IMR-90 (cell line): ENCODE measurements at regions not wholly inside any gene's neighbourhood (a gene's known extent, or its start where the extent isn't known, plus 50 kb on each side); places are given as distances from the start of the nearest gene placed in this dataset.

Experiments
- ATAC-seq: fragments of 200-7000 bp; cut with Tn5 transposase; 2 replicates; pipeline ENCODE4 v1.9.1; 2020; ENCODE audit warnings: low read depth, mild to moderate bottlenecking, moderate library complexity
- BruUV-seq: library from RNA; stranded (reverse); fragments of 400-500 nt; replicated peaks from 2 replicates; lab custom pipeline; 2021; lab: Mats Ljungman, UMichigan
- CTCF ChIA-PET: fragments of 300-600 bp; formaldehyde crosslinking; extraction: SDS; loops from one replicate; lab custom pipeline; 2021; ENCODE audit warnings: antibody characterized with exemption; lab: Yijun Ruan, JAX
- POLR2A ChIA-PET: fragments of 300-600 bp; sonication (Branson Sonifier 250); formaldehyde crosslinking; loops from one replicate; lab custom pipeline; 2022; ENCODE audit warnings: antibody characterized with exemption; ENCODE audit not compliant: unreplicated experiment; lab: Charles Lee
- DNase-seq: peaks from one replicate; pipeline ENCODE4 v3.0.0; 2013
- H2AFZ ChIP-seq: replicated peaks from 2 replicates; pipeline ENCODE3; 2013; ENCODE audit warnings: low read length, mild to moderate bottlenecking; ENCODE audit not compliant: poor library complexity
- H2AK5ac ChIP-seq: 2 replicates; pipeline ENCODE4 v1.6.1; 2013; ENCODE audit warnings: low read depth, low read length, inconsistent platforms
- H2AK9ac ChIP-seq: replicated peaks from 2 replicates; pipeline ENCODE3; 2013; ENCODE audit warnings: mild to moderate bottlenecking, low read depth, low read length, moderate library complexity; ENCODE audit not compliant: poor library complexity
- H2BK120ac ChIP-seq: 2 replicates; pipeline ENCODE4 v1.6.1; 2013; ENCODE audit warnings: low read depth, low read length, inconsistent platforms
- H2BK15ac ChIP-seq: 3 replicates; pipeline ENCODE4 v1.6.1; 2013; ENCODE audit warnings: low read depth, low read length, inconsistent platforms
- H2BK20ac ChIP-seq: 2 replicates; pipeline ENCODE4 v1.6.1; 2013; ENCODE audit warnings: low read depth, mild to moderate bottlenecking, inconsistent platforms, low read length, moderate library complexity
- H2BK5ac ChIP-seq: 2 replicates; pipeline ENCODE4 v1.6.1; 2013; ENCODE audit warnings: mild to moderate bottlenecking, low read depth, low read length, inconsistent platforms; ENCODE audit not compliant: poor library complexity, severe bottlenecking
- H3K14ac ChIP-seq: replicated peaks from 2 replicates; pipeline ENCODE4 v1.6.1; 2013; ENCODE audit warnings: low read depth, low read length, inconsistent platforms
- H3K18ac ChIP-seq: 2 replicates; pipeline ENCODE4 v1.6.1; 2013; ENCODE audit warnings: low read depth, low read length, control low read depth
- H3K23ac ChIP-seq: 2 replicates; pipeline ENCODE4 v1.6.1; 2013; ENCODE audit warnings: low read depth, low read length, inconsistent platforms
- H3K27ac ChIP-seq: 2 replicates; pipeline ENCODE4 v1.5.1; 2013; ENCODE audit warnings: mild to moderate bottlenecking, control low read depth, low read length; ENCODE audit not compliant: insufficient read depth
- H3K27me3 ChIP-seq: 2 replicates; pipeline ENCODE4 v1.6.1; 2013; ENCODE audit warnings: low read length; ENCODE audit not compliant: control insufficient read depth, insufficient read depth
- H3K36me3 ChIP-seq: 2 replicates; pipeline ENCODE4 v1.6.1; 2013; ENCODE audit warnings: low read length, mixed read lengths; ENCODE audit not compliant: control insufficient read depth, insufficient read depth
- H3K4ac ChIP-seq: 2 replicates; pipeline ENCODE4 v1.6.1; 2013; ENCODE audit warnings: low read depth, low read length, inconsistent platforms
- H3K4me1 ChIP-seq: 2 replicates; pipeline ENCODE4 v1.6.1; 2013; ENCODE audit warnings: low read length, mixed read lengths; ENCODE audit not compliant: control insufficient read depth, insufficient read depth
- H3K4me2 ChIP-seq: 2 replicates; pipeline ENCODE4 v1.6.1; 2013; ENCODE audit warnings: low read depth, mild to moderate bottlenecking, control low read depth, low read length, moderate library complexity
- H3K4me3 ChIP-seq: 2 replicates; pipeline ENCODE4 v1.5.1; 2013; ENCODE audit warnings: low read depth, mild to moderate bottlenecking, control low read depth, low read length, moderate library complexity; ENCODE audit not compliant: insufficient read depth
- H3K56ac ChIP-seq: 2 replicates; pipeline ENCODE4 v1.6.1; 2013; ENCODE audit warnings: low read length, inconsistent platforms; ENCODE audit not compliant: insufficient read depth; ENCODE audit errors: extremely low read depth
- H3K79me1 ChIP-seq, 2 experiments: 2 replicates each; pipeline ENCODE4 v1.6.1; 2013; ENCODE audit warnings: low read length in 2 of 2, inconsistent platforms in 1 of 2, low read depth in 1 of 2
- H3K9ac ChIP-seq: 2 replicates; pipeline ENCODE4 v1.6.1; 2013; ENCODE audit warnings: low read depth, low read length, control low read depth
- H3K9me1 ChIP-seq: 2 replicates; pipeline ENCODE4 v1.6.1; 2013; ENCODE audit warnings: low read length, inconsistent platforms; ENCODE audit not compliant: insufficient read depth
- H3K9me3 ChIP-seq: 2 replicates; pipeline ENCODE4 v1.6.1; 2013; ENCODE audit warnings: low read length; ENCODE audit not compliant: control insufficient read depth, insufficient read depth
- H4K20me1 ChIP-seq: 2 replicates; pipeline ENCODE4 v1.6.1; 2013; ENCODE audit warnings: low read length, inconsistent platforms; ENCODE audit not compliant: insufficient read depth
- H4K5ac ChIP-seq: 2 replicates; pipeline ENCODE4 v1.6.1; 2013; ENCODE audit warnings: mild to moderate bottlenecking, low read depth, low read length, control low read depth
- H4K8ac ChIP-seq, 2 experiments: 2 replicates each; pipeline ENCODE4 v1.6.1; 2013; ENCODE audit warnings: low read depth in 2 of 2, low read length in 2 of 2, control low read depth in 1 of 2, inconsistent platforms in 1 of 2
- H4K91ac ChIP-seq: 2 replicates; pipeline ENCODE4 v1.6.1; 2013; ENCODE audit warnings: low read depth, low read length, inconsistent platforms; ENCODE audit not compliant: insufficient read depth
- BHLHE40 ChIP-seq: fragments of 150-350 bp; IDR thresholded peaks from 2 replicates; pipeline ENCODE4 v1.6.1; 2016; ENCODE audit warnings: mild to moderate bottlenecking, low read depth, low read length
- CEBPB ChIP-seq: IDR thresholded peaks from 2 replicates; pipeline ENCODE4 v1.6.1; 2012; ENCODE audit warnings: low read depth, low read length, improper control_type of control experiment
- CHD1 ChIP-seq: IDR thresholded peaks from 2 replicates; pipeline ENCODE4 v1.6.1; 2012; ENCODE audit warnings: low read depth, low read length, improper control_type of control experiment
- CTCF ChIP-seq: conservative IDR thresholded peaks from 2 replicates; pipeline ENCODE4 v1.5.1; 2012; ENCODE audit warnings: mild to moderate bottlenecking, low read depth, low read length, improper control_type of control experiment
- ELK1 ChIP-seq: fragments of 150-350 bp; IDR thresholded peaks from 2 replicates; pipeline ENCODE4 v1.6.1; 2016; ENCODE audit warnings: low read depth, mild to moderate bottlenecking, low read length, moderate library complexity, borderline replicate concordance
- FOS ChIP-seq: fragments of 150-350 bp; IDR thresholded peaks from 2 replicates; pipeline ENCODE4 v1.6.1; 2016; ENCODE audit warnings: low read depth, low read length
- MAFK ChIP-seq: IDR thresholded peaks from 2 replicates; pipeline ENCODE4 v1.6.1; 2012; ENCODE audit warnings: low read depth, low read length, improper control_type of control experiment
- MAZ ChIP-seq: IDR thresholded peaks from 2 replicates; pipeline ENCODE4 v1.6.1; 2012; ENCODE audit warnings: low read depth, mild to moderate bottlenecking, low read length, improper control_type of control experiment, moderate library complexity, borderline replicate concordance
- MXI1 ChIP-seq: IDR thresholded peaks from 2 replicates; pipeline ENCODE4 v1.6.1; 2012; ENCODE audit warnings: low read depth, mild to moderate bottlenecking, low read length, moderate library complexity, borderline replicate concordance
- NFE2L2 ChIP-seq: fragments of 150-350 bp; IDR thresholded peaks from 2 replicates; pipeline ENCODE4 v1.6.1; 2016; ENCODE audit warnings: low read depth, mild to moderate bottlenecking, low read length
- POLR2A ChIP-seq: IDR thresholded peaks from 2 replicates; pipeline ENCODE4 v1.6.1; 2012; ENCODE audit warnings: mild to moderate bottlenecking, low read depth, low read length
- RAD21 ChIP-seq: IDR thresholded peaks from 2 replicates; pipeline ENCODE4 v1.6.1; 2012; ENCODE audit warnings: low read length, improper control_type of control experiment
- RCOR1 ChIP-seq: IDR thresholded peaks from 2 replicates; pipeline ENCODE4 v1.6.1; 2012; ENCODE audit warnings: mild to moderate bottlenecking, low read length, improper control_type of control experiment; ENCODE audit not compliant: insufficient replicate concordance
- RFX5 ChIP-seq: IDR thresholded peaks from 2 replicates; pipeline ENCODE4 v1.8.0; 2012; ENCODE audit warnings: low read depth, mild to moderate bottlenecking, low read length, moderate library complexity
- SMC3 ChIP-seq: fragments of 150-350 bp; IDR thresholded peaks from 2 replicates; pipeline ENCODE4 v1.6.1; 2016; ENCODE audit warnings: low read depth, mild to moderate bottlenecking, antibody characterized with exemption, low read length, moderate library complexity
- USF2 ChIP-seq: fragments of 150-350 bp; IDR thresholded peaks from 2 replicates; pipeline ENCODE4 v1.6.1; 2017; ENCODE audit warnings: mild to moderate bottlenecking, antibody characterized with exemption, low read length, low read depth
- WGBS, 2 experiments: methylation state at CpG; one replicate each; pipeline versions ENCODE4 v1.1.5 to v1.1.7; 2013; ENCODE audit warnings: missing lambda C conversion rate in 2 of 2; ENCODE audit not compliant: insufficient read length in 1 of 2; ENCODE audit errors: extremely low coverage in 2 of 2; 5-methylcytosine and 5-hydroxymethylcytosine counted together
- dilution Hi-C: fragments of 300-500 bp; cut with HindIII; formaldehyde crosslinking; loops from one replicate; pipeline ENCODE4 v1.14.3; 2018; ENCODE audit warnings: low sequenced_read_pairs; ENCODE audit not compliant: unreplicated experiment
- in situ Hi-C: fragments of 300-500 bp; cut with MboI; formaldehyde crosslinking; loops from 3 replicates; pipeline ENCODE4 v1.14.3; 2019; ENCODE audit warnings: low sequenced_read_pairs, inconsistent platforms, mixed read lengths
- intact Hi-C: fragments of 100-400 bp; cut with micrococcal nuclease; formaldehyde crosslinking; loops from 2 replicates; pipeline ENCODE4 v1.10.0; 2022

GRCh38 chr1:56436296-56436695 is 143.1 kb downstream of the PLPP3 start:
- no peak overlapping the region for H3K4ac ChIP-seq
- in situ Hi-C loops: no loop called here
- no peaks in the 10 kb centered on the region for H3K9me3 ChIP-seq

More at GRCh38 chr1:56436296-56436695, 143.1 kb downstream of the PLPP3 start:
- no peak overlapping the region for H3K18ac ChIP-seq
- no peak overlapping the region for H3K14ac ChIP-seq
- H4K8ac ChIP-seq: no peak overlapping the region
- no peak overlapping the region for H3K56ac ChIP-seq
- no peak overlapping the region for H2AK5ac ChIP-seq
- ChIA-PET CTCF (interaction anchor here (0.6 kb wide), 1 partner anchor 26 kb away, joined by 3 read pairs; no protein-coding TSS in a partner anchor), POLR2A (no interaction called here)
- H3K36me3 ChIP-seq: no peaks in the 10 kb centered on the region
- H3K4me1 ChIP-seq: peaks cover 6% of the 10 kb centered on the region; the same call in 1 of the 2 replicates
- no peaks in the 10 kb centered on the region for H4K20me1 ChIP-seq
- BruUV-seq: no TSS peak
- WGBS, 2 experiments: no CpG with 5 or more reads among the region's 4 CpGs
- H3K27ac ChIP-seq: no peak overlapping the region
- no peak overlapping the region for H2AFZ ChIP-seq
- H2BK5ac ChIP-seq: no peak overlapping the region
- no peaks in the 10 kb centered on the region for H3K79me1 ChIP-seq
- no peak overlapping the region for H3K23ac ChIP-seq
- intact Hi-C loops: no loop called here
- H2BK120ac ChIP-seq: no peak overlapping the region
- dilution Hi-C loops: no loop called here
- no peak overlapping the region for H4K91ac ChIP-seq
- H3K4me3 ChIP-seq: no peak overlapping the region
- no peak for DNase-seq
- H2BK20ac ChIP-seq: no peak overlapping the region
- H3K4me2 ChIP-seq: no peak overlapping the region
- H3K9me1 ChIP-seq: peaks cover 6% of the 10 kb centered on the region; the same call in 1 of the 2 replicates
- H3K27me3 ChIP-seq: no peaks in the 10 kb centered on the region
- H2BK15ac ChIP-seq: no peak overlapping the region
- no peak for TF ChIP-seq MAZ
- TF ChIP-seq POLR2A: no peak
- TF ChIP-seq SMC3: no peak
- TF ChIP-seq BHLHE40: no peak
- TF ChIP-seq RAD21: no peak
- TF ChIP-seq FOS: no peak
- no peak for TF ChIP-seq CTCF
- no peak for TF ChIP-seq MXI1
- no peak for TF ChIP-seq MAFK
- no peak for TF ChIP-seq CHD1
- no peak for TF ChIP-seq USF2
- TF ChIP-seq NFE2L2: no peak
- no peak for TF ChIP-seq RCOR1
- no peak for TF ChIP-seq ELK1
- TF ChIP-seq CEBPB: no peak
- TF ChIP-seq RFX5: no peak
- no peak overlapping the region for H3K9ac ChIP-seq
- H2AK9ac ChIP-seq: no peak overlapping the region
- no peak overlapping the region for H4K5ac ChIP-seq
- no peak for ATAC-seq
